ENCODE measurements at regions not wholly inside any gene's neighbourhood (a gene's known extent, or its start where the extent isn't known, plus 50 kb on each side); places are given as distances from the start of the nearest gene placed in this dataset.

- H3K36me3 Mint-ChIP-seq, result no peaks in the 10 kb centered on the region
- no peaks in the 10 kb centered on the region for H3K9me3 Mint-ChIP-seq
- no peak for ATAC-seq (replicated peaks)
These were observed 280.7 kb upstream of the RND3 start for GRCh38 chr2:150767991-150768746.

DNA sequence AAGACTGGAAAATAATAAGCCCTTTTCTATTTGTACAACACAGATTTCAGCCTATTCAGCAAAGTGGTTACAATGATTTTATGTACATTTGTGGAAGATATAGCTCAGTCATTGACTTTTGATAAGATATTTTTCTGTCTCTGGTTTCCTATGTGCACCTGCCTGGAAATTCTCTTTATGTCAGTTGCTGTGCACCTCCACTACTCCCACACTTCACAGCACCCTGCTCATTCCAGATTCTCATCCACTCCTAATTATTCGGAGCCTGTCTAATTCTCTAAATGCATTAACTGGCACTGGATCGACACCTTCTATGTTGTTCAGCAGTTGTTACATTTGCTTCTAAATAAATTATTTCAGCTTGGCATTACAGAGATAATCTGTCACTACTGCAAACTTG is 275.1 kb upstream of the RND3 start:
- Mint-ChIP-seq H3K4me3 (no peak overlapping the region), H3K9me3 (peaks cover 0 to 4% of the 10 kb centered on the region in 2 donors), H3K4me1 (no peaks in the 10 kb centered on the region), H3K27me3 (no peaks in the 10 kb centered on the region), H3K27ac (no peak overlapping the region), H3K36me3 (no peaks in the 10 kb centered on the region)
- no peak for ATAC-seq (replicated peaks)
- DNase-seq, result no peak

More at GRCh38 chr2:150767991-150768746, 280.7 kb upstream of the RND3 start:
- no peak overlapping the region for H3K4me3 Mint-ChIP-seq
- no peak for DNase-seq
- H3K27me3 Mint-ChIP-seq, result no peaks in the 10 kb centered on the region
- no peaks in the 10 kb centered on the region for H3K4me1 Mint-ChIP-seq
- no peak overlapping the region for H3K27ac Mint-ChIP-seq

- ATAC-seq (replicated peaks) (no peak), DNase-seq (no peak)
- H3K27ac Mint-ChIP-seq, result no peak overlapping the region
- H3K36me3 Mint-ChIP-seq, result no peaks in the 10 kb centered on the region
- no peaks in the 10 kb centered on the region for H3K4me1 Mint-ChIP-seq
- no peaks in the 10 kb centered on the region for H3K27me3 Mint-ChIP-seq
- peaks cover 0 to 4% of the 10 kb centered on the region in 2 donors for H3K9me3 Mint-ChIP-seq
- no peak overlapping the region for H3K4me3 Mint-ChIP-seq
These were observed 272.1 kb upstream of the RND3 start for GRCh38 chr2:150759531-150759930.

DNA sequence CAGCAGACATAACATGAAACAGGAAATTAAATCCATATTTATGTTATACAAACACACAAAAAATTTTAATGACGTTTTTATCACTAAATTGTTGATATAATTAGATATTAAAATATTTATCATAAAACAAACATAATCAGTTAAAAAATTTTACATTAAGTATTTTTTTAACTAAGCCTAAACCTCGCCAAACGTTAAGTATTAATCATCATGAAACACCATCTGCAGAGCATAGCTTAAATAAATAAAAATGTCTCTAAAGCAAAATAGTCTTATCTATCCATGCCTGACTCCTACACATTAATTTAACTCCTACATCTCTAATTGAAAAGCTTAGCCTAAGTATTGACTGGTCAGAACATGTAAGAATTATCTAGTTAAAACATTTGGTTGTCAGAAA is 271.6 kb upstream of the RND3 start:
- DNase-seq (no peak), ATAC-seq (replicated peaks) (no peak)
- no peak overlapping the region for H3K27ac Mint-ChIP-seq
- no peaks in the 10 kb centered on the region for H3K27me3 Mint-ChIP-seq
- no peak overlapping the region for H3K4me3 Mint-ChIP-seq
- H3K36me3 Mint-ChIP-seq, result no peaks in the 10 kb centered on the region
- H3K4me1 Mint-ChIP-seq, result no peaks in the 10 kb centered on the region
- H3K9me3 Mint-ChIP-seq, result peaks cover 0 to 4% of the 10 kb centered on the region in 2 donors

GRCh38 chr2:150752229-150752628 is 264.8 kb upstream of the RND3 start:
- Mint-ChIP-seq H3K4me1 (no peaks in the 10 kb centered on the region), H3K4me3 (no peak overlapping the region)

GRCh38 chr2:150750720-150751119 is 263.3 kb upstream of the RND3 start:
- Mint-ChIP-seq H3K4me1 (no peaks in the 10 kb centered on the region), H3K36me3 (no peaks in the 10 kb centered on the region), H3K4me3 (no peak overlapping the region), H3K27ac (no peak overlapping the region), H3K9me3 (peaks cover 0 to 2% of the 10 kb centered on the region in 2 donors), H3K27me3 (no peaks in the 10 kb centered on the region)
- ATAC-seq (replicated peaks), result no peak
- no peak for DNase-seq

More at GRCh38 chr2:150752229-150752628, 264.8 kb upstream of the RND3 start:
- Mint-ChIP-seq H3K27me3 (no peaks in the 10 kb centered on the region), H3K27ac (no peak overlapping the region), H3K9me3 (peaks cover 0 to 2% of the 10 kb centered on the region in 2 donors), H3K36me3 (no peaks in the 10 kb centered on the region)
- ATAC-seq (replicated peaks) (no peak), DNase-seq (no peak)

DNA sequence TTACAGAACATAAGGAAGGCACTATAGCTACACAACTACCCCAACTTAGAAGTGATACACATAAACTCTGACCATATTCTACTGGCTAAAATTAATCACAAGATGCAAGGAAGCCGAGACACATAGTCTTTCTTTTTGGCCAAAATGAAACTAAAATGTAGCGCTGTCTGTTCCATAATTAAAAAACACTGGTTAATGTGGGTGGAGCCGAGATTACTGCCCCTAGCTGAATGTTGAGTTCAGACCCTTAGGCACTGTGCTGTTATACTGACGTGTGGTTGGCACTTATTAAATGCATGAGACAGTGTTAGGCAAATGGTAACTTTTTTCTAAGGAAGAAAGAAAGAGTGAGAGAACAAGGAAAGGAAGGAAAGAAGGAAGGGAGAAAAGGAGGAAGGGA is 254.6 kb upstream of the RND3 start:
- no peak overlapping the region for H3K27ac Mint-ChIP-seq
- ATAC-seq (replicated peaks), result no peak
- no peaks in the 10 kb centered on the region for H3K36me3 Mint-ChIP-seq

DNA sequence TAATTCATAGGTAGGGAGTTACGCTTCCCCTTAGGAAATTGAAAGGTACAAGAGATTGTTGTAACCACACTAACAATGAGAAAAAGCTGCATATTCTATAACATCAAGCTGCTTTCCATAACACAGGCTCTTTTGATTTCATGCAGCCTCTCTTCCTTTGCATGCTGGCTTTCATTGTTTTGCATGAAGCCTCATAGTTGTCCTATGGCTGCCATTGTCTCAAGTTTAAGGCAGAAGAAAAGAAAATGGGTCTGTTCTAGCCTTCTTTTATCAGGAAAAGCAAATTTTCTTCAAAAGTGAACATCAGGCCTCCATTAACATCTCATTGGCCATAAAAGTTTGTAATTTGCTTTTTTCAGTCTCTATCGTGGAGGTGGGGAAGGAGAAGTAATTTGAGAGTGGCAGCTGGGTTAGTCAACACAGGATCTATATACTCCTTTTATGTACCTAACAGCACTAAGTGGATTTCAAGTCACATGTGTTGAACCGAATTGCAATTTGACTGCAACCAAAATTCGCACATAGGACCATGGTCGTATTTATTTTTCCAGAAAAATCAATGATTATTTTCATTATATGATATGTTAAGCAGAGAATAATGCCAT is 248.5 kb upstream of the RND3 start:
- H3K36me3 Mint-ChIP-seq, result no peaks in the 10 kb centered on the region
- no peaks in the 10 kb centered on the region for H3K4me1 Mint-ChIP-seq
- H3K27me3 Mint-ChIP-seq, result no peaks in the 10 kb centered on the region
- DNase-seq, result no peak
- ATAC-seq (replicated peaks), result no peak
- H3K9me3 Mint-ChIP-seq, result peaks cover 0 to 2% of the 10 kb centered on the region in 2 donors
- no peak overlapping the region for H3K4me3 Mint-ChIP-seq
- H3K27ac Mint-ChIP-seq, result no peak overlapping the region

More for the DNA sequence above, 254.6 kb upstream of the RND3 start:
- Mint-ChIP-seq H3K4me1 (no peaks in the 10 kb centered on the region), H3K27me3 (no peaks in the 10 kb centered on the region), H3K4me3 (no peak overlapping the region), H3K9me3 (peaks cover 0 to 5% of the 10 kb centered on the region in 2 donors)
- DNase-seq, result no peak

DNA sequence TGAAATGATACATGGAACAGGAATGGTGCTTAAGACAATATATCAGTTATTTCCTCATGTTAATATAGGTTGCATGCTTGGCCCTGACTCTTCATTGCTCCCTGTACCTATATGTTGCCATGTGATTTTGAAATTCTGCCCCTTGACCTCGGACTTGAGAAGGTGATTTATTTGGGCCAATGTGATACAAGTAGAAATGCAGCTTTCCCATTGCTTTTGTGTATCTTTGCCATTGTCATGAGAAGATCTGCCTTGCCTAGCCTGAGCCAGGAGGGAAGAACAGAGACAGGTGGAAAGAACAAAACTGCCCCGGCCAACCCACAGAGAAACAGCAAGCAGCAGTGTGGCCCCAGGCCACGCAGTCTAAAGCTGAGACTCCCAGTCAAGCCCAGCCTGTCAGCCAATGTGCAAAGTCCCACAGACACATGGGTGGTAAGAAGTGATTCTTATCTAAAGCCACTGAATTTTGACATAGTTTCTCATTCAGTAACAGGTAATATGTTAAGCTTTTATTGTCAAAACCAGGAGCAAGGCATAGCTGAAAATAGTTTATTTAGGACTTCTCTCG is 245.7 kb upstream of the RND3 start:
- H3K4me3 Mint-ChIP-seq, result no peak overlapping the region
- H3K4me1 Mint-ChIP-seq, result no peaks in the 10 kb centered on the region
- no peaks in the 10 kb centered on the region for H3K27me3 Mint-ChIP-seq
- no peaks in the 10 kb centered on the region for H3K9me3 Mint-ChIP-seq
- ATAC-seq (replicated peaks), result no peak
- no peaks in the 10 kb centered on the region for H3K36me3 Mint-ChIP-seq
- no peak for DNase-seq
- H3K27ac Mint-ChIP-seq, result no peak overlapping the region

DNA sequence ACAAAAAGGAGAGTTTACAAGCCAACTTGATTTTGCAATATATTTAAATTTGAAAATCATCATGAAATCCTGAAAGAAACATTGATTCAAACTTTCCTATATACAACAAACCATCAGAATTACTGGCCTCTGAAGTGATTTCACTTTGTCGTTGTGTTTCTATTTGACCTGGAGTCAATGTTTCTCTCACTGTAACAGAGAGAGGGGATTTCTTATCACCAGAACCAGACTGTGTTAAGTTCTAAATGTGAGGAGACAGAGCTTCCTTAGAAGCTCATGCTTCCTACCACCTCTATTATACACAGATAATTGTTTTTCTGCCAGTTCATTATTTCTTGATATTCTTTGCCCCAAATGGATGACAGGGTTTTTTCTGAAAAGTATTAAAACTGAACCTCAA is 245.0 kb upstream of the RND3 start:
- Mint-ChIP-seq H3K36me3 (no peaks in the 10 kb centered on the region), H3K27me3 (no peaks in the 10 kb centered on the region), H3K9me3 (no peaks in the 10 kb centered on the region), H3K4me1 (no peaks in the 10 kb centered on the region), H3K27ac (no peak overlapping the region), H3K4me3 (no peak overlapping the region)
- ATAC-seq (replicated peaks), result no peak
- no peak for DNase-seq

GRCh38 chr2:150732064-150732463 is 244.6 kb upstream of the RND3 start:
- no peaks in the 10 kb centered on the region for H3K36me3 Mint-ChIP-seq
- H3K9me3 Mint-ChIP-seq, result no peaks in the 10 kb centered on the region
- H3K27me3 Mint-ChIP-seq, result no peaks in the 10 kb centered on the region
- H3K4me1 Mint-ChIP-seq, result no peaks in the 10 kb centered on the region
- H3K27ac Mint-ChIP-seq, result no peak overlapping the region
- DNase-seq (no peak), ATAC-seq (replicated peaks) (no peak)
- no peak overlapping the region for H3K4me3 Mint-ChIP-seq

GRCh38 chr2:150729495-150729955 is 242.1 kb upstream of the RND3 start:
- H3K27me3 Mint-ChIP-seq, result no peaks in the 10 kb centered on the region
- H3K4me1 Mint-ChIP-seq, result no peaks in the 10 kb centered on the region
- H3K9me3 Mint-ChIP-seq, result peaks cover 2 to 4% of the 10 kb centered on the region in 2 donors
- ATAC-seq (replicated peaks) (no peak), DNase-seq (no peak)
- no peak overlapping the region for H3K4me3 Mint-ChIP-seq
- no peak overlapping the region for H3K27ac Mint-ChIP-seq
- H3K36me3 Mint-ChIP-seq, result no peaks in the 10 kb centered on the region

DNA sequence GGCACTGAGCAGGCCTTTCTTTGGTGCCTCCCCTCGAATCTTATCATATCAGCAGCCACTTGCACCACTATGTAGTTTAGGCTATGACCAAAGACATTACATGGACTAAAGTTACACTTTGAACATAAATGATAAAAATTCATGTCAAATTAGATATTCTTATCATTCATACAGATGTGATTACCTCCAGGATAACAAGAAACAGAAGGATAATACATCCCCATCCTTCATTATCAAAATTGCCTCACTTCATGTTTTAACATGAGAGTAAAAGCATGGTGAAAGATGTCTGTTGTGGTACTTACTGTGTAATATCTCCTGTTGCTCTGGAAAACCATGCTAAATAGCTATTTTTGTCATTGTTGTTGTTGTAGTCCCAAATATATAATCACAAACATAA is 230.8 kb upstream of the RND3 start:
- H3K4me3 Mint-ChIP-seq, result no peak overlapping the region
- ATAC-seq (replicated peaks), result no peak
- peaks cover 2 to 8% of the 10 kb centered on the region in 2 donors for H3K9me3 Mint-ChIP-seq
- no peaks in the 10 kb centered on the region for H3K4me1 Mint-ChIP-seq
- no peak for DNase-seq
- H3K36me3 Mint-ChIP-seq, result no peaks in the 10 kb centered on the region
- H3K27me3 Mint-ChIP-seq, result no peaks in the 10 kb centered on the region
- no peak overlapping the region for H3K27ac Mint-ChIP-seq

DNA sequence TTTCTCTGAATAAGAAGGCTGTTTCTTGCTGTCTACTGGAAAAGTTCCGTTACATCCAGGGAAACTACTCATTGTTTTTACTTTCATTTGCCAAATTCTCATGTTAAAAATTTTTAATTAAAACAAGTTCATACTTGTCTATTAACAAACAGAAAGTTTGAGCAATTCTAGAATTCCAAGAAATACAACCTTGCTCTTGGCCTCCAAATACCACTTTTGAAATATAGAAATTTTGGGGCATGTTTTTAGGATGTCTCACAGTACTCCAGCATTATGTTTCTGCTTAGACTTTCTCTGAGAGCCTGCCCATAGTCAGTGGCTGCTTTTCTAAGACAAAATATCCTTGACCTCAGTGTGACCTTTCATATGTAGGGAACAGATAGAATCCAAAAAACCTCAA is 228.7 kb upstream of the RND3 start:
- Mint-ChIP-seq H3K9me3 (peaks cover 3 to 6% of the 10 kb centered on the region in 2 donors), H3K4me1 (no peaks in the 10 kb centered on the region), H3K36me3 (no peaks in the 10 kb centered on the region), H3K27me3 (no peaks in the 10 kb centered on the region), H3K27ac (no peak overlapping the region), H3K4me3 (no peak overlapping the region)
- DNase-seq (no peak), ATAC-seq (replicated peaks) (no peak)

DNA sequence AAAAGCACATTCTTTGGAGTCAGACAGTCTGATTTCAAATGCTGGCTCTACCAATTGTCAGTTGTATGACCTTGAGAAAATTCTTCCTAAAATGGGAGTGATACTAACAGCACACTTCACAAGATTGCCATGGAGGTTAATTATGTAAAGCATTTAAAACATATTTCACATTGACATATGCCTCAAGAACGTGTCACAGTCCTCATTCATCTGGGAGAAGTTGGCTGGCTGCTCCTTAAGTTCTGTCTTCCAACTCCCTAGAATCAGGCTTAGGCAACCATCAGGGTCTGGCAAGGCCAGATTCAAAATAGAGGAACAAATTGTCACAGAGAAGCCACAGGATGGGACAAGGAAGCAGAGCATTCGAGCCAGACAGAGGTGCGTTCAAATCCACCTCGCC is 228.0 kb upstream of the RND3 start:
- no peaks in the 10 kb centered on the region for H3K27me3 Mint-ChIP-seq
- ATAC-seq (replicated peaks) (no peak), DNase-seq (no peak)
- peaks cover 3 to 6% of the 10 kb centered on the region in 2 donors for H3K9me3 Mint-ChIP-seq
- no peaks in the 10 kb centered on the region for H3K36me3 Mint-ChIP-seq
- H3K4me1 Mint-ChIP-seq, result no peaks in the 10 kb centered on the region
- no peak overlapping the region for H3K27ac Mint-ChIP-seq
- H3K4me3 Mint-ChIP-seq, result no peak overlapping the region
